Vagina (tissue), 2 donors: ENCODE measurements at regions not wholly inside any gene's neighbourhood (a gene's known extent, or its start where the extent isn't known, plus 50 kb on each side); places are given as distances from the start of the nearest gene placed in this dataset.
A peak's percentile ranks its signal among the peaks of the same experiment; 100 is the strongest.

Experiments
- DNase-seq, 2 donors: peaks; one replicate each; pipeline ENCODE4 v3.0.0-alpha.2; 2017; ENCODE audit errors: extremely low spot score in 2 of 2
- H3K27ac ChIP-seq: fragments of 200-600 bp; sonication (generic); one replicate; pipeline ENCODE4 v1.5.1; 2019
- H3K27me3 ChIP-seq: fragments of 200-600 bp; sonication (generic); one replicate; pipeline ENCODE4 v1.5.1; 2019
- H3K36me3 ChIP-seq, 2 donors: fragments of 200-600 bp; sonication (generic); one replicate each; pipeline ENCODE4 v1.5.1; 2017 to 2019
- H3K4me1 ChIP-seq: fragments of 200-600 bp; sonication (generic); one replicate; pipeline ENCODE4 v1.5.1; 2019
- H3K4me3 ChIP-seq, 2 donors: fragments of 200-600 bp; sonication (generic); 1 replicate in 1 of 2; 2 replicates in 1 of 2; pipeline ENCODE4 v1.5.1; 2016 to 2019
- H3K9me3 ChIP-seq: fragments of 200-600 bp; sonication (generic); one replicate; pipeline ENCODE4 v1.5.1; 2019
- CTCF ChIP-seq, 3 experiments: fragments of 450-650 bp in 2 of 3; fragments of 200-600 bp in 1 of 3; sonication (generic) in 1 of 3; IDR thresholded peaks; one replicate each; pipeline ENCODE4 v1.5.1; 2017 to 2019; ENCODE audit warnings: antibody characterized with exemption in 3 of 3, mild to moderate bottlenecking in 2 of 3, moderate library complexity in 2 of 3
- POLR2A ChIP-seq, 2 donors: fragments of 450-650 bp; IDR thresholded peaks; one replicate each; pipeline ENCODE4 v1.6.1; 2017; ENCODE audit warnings: antibody characterized with exemption in 2 of 2, mild to moderate bottlenecking in 2 of 2, moderate library complexity in 2 of 2
- POLR2AphosphoS5 ChIP-seq, 2 donors: sonication (generic); formaldehyde crosslinking; IDR thresholded peaks; one replicate each; pipeline ENCODE4 v1.9.0; 2017; ENCODE audit warnings: antibody characterized with exemption in 2 of 2, mild to moderate bottlenecking in 2 of 2, low read depth in 1 of 2; ENCODE audit not compliant: insufficient read depth in 1 of 2
- intact Hi-C: fragments of 100-400 bp; cut with DNase I; formaldehyde crosslinking; loops from one replicate; pipeline ENCODE4 v1.15.1; 2023

- Histone ChIP-seq H3K4me3 (no peak overlapping the region), H3K36me3 (no peaks in the 10 kb centered on the region), H3K27me3 (no peaks in the 10 kb centered on the region), H3K9me3 (peaks cover 10% of the 10 kb centered on the region), H3K4me1 (no peaks in the 10 kb centered on the region), H3K27ac (no peak overlapping the region)
- no peak for DNase-seq
- intact Hi-C loops, result no loop called here
- no peak for TF ChIP-seq POLR2AphosphoS5 (IDR thresholded peaks at IDR 0.05; ENCODE audit: insufficient read depth in 1 of 2, low read depth in 1 of 2)
- no peak for TF ChIP-seq POLR2A (IDR thresholded peaks at IDR 0.05)
- no peak for TF ChIP-seq CTCF (IDR thresholded peaks at IDR 0.05)
Measured at GRCh38 chr4:124462954-124463828, 249.3 kb downstream of the ANKRD50 start.

- intact Hi-C loops, result no loop called here
- no peak for DNase-seq
- H3K4me1 ChIP-seq, result no peaks in the 10 kb centered on the region
- no peak for TF ChIP-seq POLR2AphosphoS5 (IDR thresholded peaks at IDR 0.05; ENCODE audit: insufficient read depth in 1 of 2, low read depth in 1 of 2)
- no peak for TF ChIP-seq POLR2A (IDR thresholded peaks at IDR 0.05)
- TF ChIP-seq CTCF (IDR thresholded peaks at IDR 0.05), result no peak
- no peaks in the 10 kb centered on the region for H3K27me3 ChIP-seq
- no peak overlapping the region for H3K4me3 ChIP-seq
- no peaks in the 10 kb centered on the region for H3K36me3 ChIP-seq
- H3K27ac ChIP-seq, result no peak overlapping the region
- peaks cover 10% of the 10 kb centered on the region for H3K9me3 ChIP-seq
Measured at GRCh38 chr4:124464836-124465235, 247.7 kb downstream of the ANKRD50 start.

GRCh38 chr4:124468360-124468759 is 244.2 kb downstream of the ANKRD50 start:
- no peak for TF ChIP-seq POLR2A (IDR thresholded peaks at IDR 0.05)
- TF ChIP-seq CTCF (IDR thresholded peaks at IDR 0.05), result no peak
- no peak for TF ChIP-seq POLR2AphosphoS5 (IDR thresholded peaks at IDR 0.05; ENCODE audit: insufficient read depth in 1 of 2, low read depth in 1 of 2)
- H3K9me3 ChIP-seq, result peaks cover 6% of the 10 kb centered on the region
- no peak for DNase-seq

GRCh38 chr4:124469981-124470380 is 242.6 kb downstream of the ANKRD50 start:
- Histone ChIP-seq H3K4me1 (no peaks in the 10 kb centered on the region), H3K4me3 (no peak overlapping the region), H3K27me3 (no peaks in the 10 kb centered on the region), H3K36me3 (no peaks in the 10 kb centered on the region), H3K9me3 (peaks cover 6% of the 10 kb centered on the region), H3K27ac (no peak overlapping the region)
- intact Hi-C loops, result no loop called here
- TF ChIP-seq POLR2A (IDR thresholded peaks at IDR 0.05), result no peak
- no peak for TF ChIP-seq POLR2AphosphoS5 (IDR thresholded peaks at IDR 0.05; ENCODE audit: insufficient read depth in 1 of 2, low read depth in 1 of 2)
- no peak for DNase-seq

More at GRCh38 chr4:124468360-124468759, 244.2 kb downstream of the ANKRD50 start:
- no peaks in the 10 kb centered on the region for H3K27me3 ChIP-seq
- no peaks in the 10 kb centered on the region for H3K36me3 ChIP-seq
- H3K4me1 ChIP-seq, result no peaks in the 10 kb centered on the region
- no peak overlapping the region for H3K27ac ChIP-seq
- no peak overlapping the region for H3K4me3 ChIP-seq
- intact Hi-C loops, result no loop called here

GRCh38 chr4:124478470-124478869 is 234.1 kb downstream of the ANKRD50 start:
- intact Hi-C loops, result no loop called here
- Histone ChIP-seq H3K27me3 (no peaks in the 10 kb centered on the region), H3K4me3 (no peak overlapping the region), H3K36me3 (no peaks in the 10 kb centered on the region), H3K9me3 (no peaks in the 10 kb centered on the region), H3K27ac (no peak overlapping the region), H3K4me1 (no peaks in the 10 kb centered on the region)
- DNase-seq, result no peak
- TF ChIP-seq POLR2AphosphoS5 (IDR thresholded peaks at IDR 0.05; ENCODE audit: insufficient read depth in 1 of 2, low read depth in 1 of 2) (peak in 1 of 2 donors; percentile 39), POLR2A (IDR thresholded peaks at IDR 0.05) (no peak), CTCF (IDR thresholded peaks at IDR 0.05) (no peak)
